IMR-90 (cell line): ENCODE measurements at regions not wholly inside any gene's neighbourhood (a gene's known extent, or its start where the extent isn't known, plus 50 kb on each side); places are given as distances from the start of the nearest gene placed in this dataset.

Experiments
- ATAC-seq: fragments of 200-7000 bp; cut with Tn5 transposase; 2 replicates; pipeline ENCODE4 v1.9.1; 2020; ENCODE audit warnings: low read depth, mild to moderate bottlenecking, moderate library complexity
- BruUV-seq: library from RNA; stranded (reverse); fragments of 400-500 nt; replicated peaks from 2 replicates; lab custom pipeline; 2021; lab: Mats Ljungman, UMichigan
- CTCF ChIA-PET: fragments of 300-600 bp; formaldehyde crosslinking; extraction: SDS; loops from one replicate; lab custom pipeline; 2021; ENCODE audit warnings: antibody characterized with exemption; lab: Yijun Ruan, JAX
- POLR2A ChIA-PET: fragments of 300-600 bp; sonication (Branson Sonifier 250); formaldehyde crosslinking; loops from one replicate; lab custom pipeline; 2022; ENCODE audit warnings: antibody characterized with exemption; ENCODE audit not compliant: unreplicated experiment; lab: Charles Lee
- DNase-seq: peaks from one replicate; pipeline ENCODE4 v3.0.0; 2013
- H2AFZ ChIP-seq: replicated peaks from 2 replicates; pipeline ENCODE3; 2013; ENCODE audit warnings: low read length, mild to moderate bottlenecking; ENCODE audit not compliant: poor library complexity
- H2AK5ac ChIP-seq: 2 replicates; pipeline ENCODE4 v1.6.1; 2013; ENCODE audit warnings: low read depth, low read length, inconsistent platforms
- H2AK9ac ChIP-seq: replicated peaks from 2 replicates; pipeline ENCODE3; 2013; ENCODE audit warnings: mild to moderate bottlenecking, low read depth, low read length, moderate library complexity; ENCODE audit not compliant: poor library complexity
- H2BK120ac ChIP-seq: 2 replicates; pipeline ENCODE4 v1.6.1; 2013; ENCODE audit warnings: low read depth, low read length, inconsistent platforms
- H2BK15ac ChIP-seq: 3 replicates; pipeline ENCODE4 v1.6.1; 2013; ENCODE audit warnings: low read depth, low read length, inconsistent platforms
- H2BK20ac ChIP-seq: 2 replicates; pipeline ENCODE4 v1.6.1; 2013; ENCODE audit warnings: low read depth, mild to moderate bottlenecking, inconsistent platforms, low read length, moderate library complexity
- H2BK5ac ChIP-seq: 2 replicates; pipeline ENCODE4 v1.6.1; 2013; ENCODE audit warnings: mild to moderate bottlenecking, low read depth, low read length, inconsistent platforms; ENCODE audit not compliant: poor library complexity, severe bottlenecking
- H3K14ac ChIP-seq: replicated peaks from 2 replicates; pipeline ENCODE4 v1.6.1; 2013; ENCODE audit warnings: low read depth, low read length, inconsistent platforms
- H3K18ac ChIP-seq: 2 replicates; pipeline ENCODE4 v1.6.1; 2013; ENCODE audit warnings: low read depth, low read length, control low read depth
- H3K23ac ChIP-seq: 2 replicates; pipeline ENCODE4 v1.6.1; 2013; ENCODE audit warnings: low read depth, low read length, inconsistent platforms
- H3K27ac ChIP-seq: 2 replicates; pipeline ENCODE4 v1.5.1; 2013; ENCODE audit warnings: mild to moderate bottlenecking, control low read depth, low read length; ENCODE audit not compliant: insufficient read depth
- H3K27me3 ChIP-seq: 2 replicates; pipeline ENCODE4 v1.6.1; 2013; ENCODE audit warnings: low read length; ENCODE audit not compliant: control insufficient read depth, insufficient read depth
- H3K36me3 ChIP-seq: 2 replicates; pipeline ENCODE4 v1.6.1; 2013; ENCODE audit warnings: low read length, mixed read lengths; ENCODE audit not compliant: control insufficient read depth, insufficient read depth
- H3K4ac ChIP-seq: 2 replicates; pipeline ENCODE4 v1.6.1; 2013; ENCODE audit warnings: low read depth, low read length, inconsistent platforms
- H3K4me1 ChIP-seq: 2 replicates; pipeline ENCODE4 v1.6.1; 2013; ENCODE audit warnings: low read length, mixed read lengths; ENCODE audit not compliant: control insufficient read depth, insufficient read depth
- H3K4me2 ChIP-seq: 2 replicates; pipeline ENCODE4 v1.6.1; 2013; ENCODE audit warnings: low read depth, mild to moderate bottlenecking, control low read depth, low read length, moderate library complexity
- H3K4me3 ChIP-seq: 2 replicates; pipeline ENCODE4 v1.5.1; 2013; ENCODE audit warnings: low read depth, mild to moderate bottlenecking, control low read depth, low read length, moderate library complexity; ENCODE audit not compliant: insufficient read depth
- H3K56ac ChIP-seq: 2 replicates; pipeline ENCODE4 v1.6.1; 2013; ENCODE audit warnings: low read length, inconsistent platforms; ENCODE audit not compliant: insufficient read depth; ENCODE audit errors: extremely low read depth
- H3K79me1 ChIP-seq, 2 experiments: 2 replicates each; pipeline ENCODE4 v1.6.1; 2013; ENCODE audit warnings: low read length in 2 of 2, inconsistent platforms in 1 of 2, low read depth in 1 of 2
- H3K9ac ChIP-seq: 2 replicates; pipeline ENCODE4 v1.6.1; 2013; ENCODE audit warnings: low read depth, low read length, control low read depth
- H3K9me1 ChIP-seq: 2 replicates; pipeline ENCODE4 v1.6.1; 2013; ENCODE audit warnings: low read length, inconsistent platforms; ENCODE audit not compliant: insufficient read depth
- H3K9me3 ChIP-seq: 2 replicates; pipeline ENCODE4 v1.6.1; 2013; ENCODE audit warnings: low read length; ENCODE audit not compliant: control insufficient read depth, insufficient read depth
- H4K20me1 ChIP-seq: 2 replicates; pipeline ENCODE4 v1.6.1; 2013; ENCODE audit warnings: low read length, inconsistent platforms; ENCODE audit not compliant: insufficient read depth
- H4K5ac ChIP-seq: 2 replicates; pipeline ENCODE4 v1.6.1; 2013; ENCODE audit warnings: mild to moderate bottlenecking, low read depth, low read length, control low read depth
- H4K8ac ChIP-seq, 2 experiments: 2 replicates each; pipeline ENCODE4 v1.6.1; 2013; ENCODE audit warnings: low read depth in 2 of 2, low read length in 2 of 2, control low read depth in 1 of 2, inconsistent platforms in 1 of 2
- H4K91ac ChIP-seq: 2 replicates; pipeline ENCODE4 v1.6.1; 2013; ENCODE audit warnings: low read depth, low read length, inconsistent platforms; ENCODE audit not compliant: insufficient read depth
- BHLHE40 ChIP-seq: fragments of 150-350 bp; IDR thresholded peaks from 2 replicates; pipeline ENCODE4 v1.6.1; 2016; ENCODE audit warnings: mild to moderate bottlenecking, low read depth, low read length
- CEBPB ChIP-seq: IDR thresholded peaks from 2 replicates; pipeline ENCODE4 v1.6.1; 2012; ENCODE audit warnings: low read depth, low read length, improper control_type of control experiment
- CHD1 ChIP-seq: IDR thresholded peaks from 2 replicates; pipeline ENCODE4 v1.6.1; 2012; ENCODE audit warnings: low read depth, low read length, improper control_type of control experiment
- CTCF ChIP-seq: conservative IDR thresholded peaks from 2 replicates; pipeline ENCODE4 v1.5.1; 2012; ENCODE audit warnings: mild to moderate bottlenecking, low read depth, low read length, improper control_type of control experiment
- ELK1 ChIP-seq: fragments of 150-350 bp; IDR thresholded peaks from 2 replicates; pipeline ENCODE4 v1.6.1; 2016; ENCODE audit warnings: low read depth, mild to moderate bottlenecking, low read length, moderate library complexity, borderline replicate concordance
- FOS ChIP-seq: fragments of 150-350 bp; IDR thresholded peaks from 2 replicates; pipeline ENCODE4 v1.6.1; 2016; ENCODE audit warnings: low read depth, low read length
- MAFK ChIP-seq: IDR thresholded peaks from 2 replicates; pipeline ENCODE4 v1.6.1; 2012; ENCODE audit warnings: low read depth, low read length, improper control_type of control experiment
- MAZ ChIP-seq: IDR thresholded peaks from 2 replicates; pipeline ENCODE4 v1.6.1; 2012; ENCODE audit warnings: low read depth, mild to moderate bottlenecking, low read length, improper control_type of control experiment, moderate library complexity, borderline replicate concordance
- MXI1 ChIP-seq: IDR thresholded peaks from 2 replicates; pipeline ENCODE4 v1.6.1; 2012; ENCODE audit warnings: low read depth, mild to moderate bottlenecking, low read length, moderate library complexity, borderline replicate concordance
- NFE2L2 ChIP-seq: fragments of 150-350 bp; IDR thresholded peaks from 2 replicates; pipeline ENCODE4 v1.6.1; 2016; ENCODE audit warnings: low read depth, mild to moderate bottlenecking, low read length
- POLR2A ChIP-seq: IDR thresholded peaks from 2 replicates; pipeline ENCODE4 v1.6.1; 2012; ENCODE audit warnings: mild to moderate bottlenecking, low read depth, low read length
- RAD21 ChIP-seq: IDR thresholded peaks from 2 replicates; pipeline ENCODE4 v1.6.1; 2012; ENCODE audit warnings: low read length, improper control_type of control experiment
- RCOR1 ChIP-seq: IDR thresholded peaks from 2 replicates; pipeline ENCODE4 v1.6.1; 2012; ENCODE audit warnings: mild to moderate bottlenecking, low read length, improper control_type of control experiment; ENCODE audit not compliant: insufficient replicate concordance
- RFX5 ChIP-seq: IDR thresholded peaks from 2 replicates; pipeline ENCODE4 v1.8.0; 2012; ENCODE audit warnings: low read depth, mild to moderate bottlenecking, low read length, moderate library complexity
- SMC3 ChIP-seq: fragments of 150-350 bp; IDR thresholded peaks from 2 replicates; pipeline ENCODE4 v1.6.1; 2016; ENCODE audit warnings: low read depth, mild to moderate bottlenecking, antibody characterized with exemption, low read length, moderate library complexity
- WGBS, 2 experiments: methylation state at CpG; one replicate each; pipeline versions ENCODE4 v1.1.5 to v1.1.7; 2013; ENCODE audit warnings: missing lambda C conversion rate in 2 of 2; ENCODE audit not compliant: insufficient read length in 1 of 2; ENCODE audit errors: extremely low coverage in 2 of 2; 5-methylcytosine and 5-hydroxymethylcytosine counted together
- dilution Hi-C: fragments of 300-500 bp; cut with HindIII; formaldehyde crosslinking; loops from one replicate; pipeline ENCODE4 v1.14.3; 2018; ENCODE audit warnings: low sequenced_read_pairs; ENCODE audit not compliant: unreplicated experiment
- in situ Hi-C: fragments of 300-500 bp; cut with MboI; formaldehyde crosslinking; loops from 3 replicates; pipeline ENCODE4 v1.14.3; 2019; ENCODE audit warnings: low sequenced_read_pairs, inconsistent platforms, mixed read lengths
- intact Hi-C: fragments of 100-400 bp; cut with micrococcal nuclease; formaldehyde crosslinking; loops from 2 replicates; pipeline ENCODE4 v1.10.0; 2022
- TF ChIP-seq, protein P1 (sequence below): fragments of 150-350 bp; IDR thresholded peaks from 2 replicates; pipeline ENCODE4 v1.6.1; 2017; ENCODE audit warnings: mild to moderate bottlenecking, antibody characterized with exemption, low read length, low read depth

- ChIA-PET POLR2A (no interaction called here), CTCF (no interaction called here)
- Histone ChIP-seq H4K8ac (no peak overlapping the region), H2BK20ac (no peak overlapping the region), H4K20me1 (no peaks in the 10 kb centered on the region), H3K27me3 (peaks cover 43% of the 10 kb centered on the region), H3K36me3 (no peaks in the 10 kb centered on the region), H2AFZ (no peak overlapping the region), H3K23ac (no peak overlapping the region), H4K91ac (no peak overlapping the region), H3K27ac (no peak overlapping the region), H3K9me3 (no peaks in the 10 kb centered on the region), H3K4me2 (no peak overlapping the region), H3K56ac (no peak overlapping the region), H2BK120ac (no peak overlapping the region), H3K18ac (no peak overlapping the region), H3K4me3 (no peak overlapping the region), H4K5ac (no peak overlapping the region), H3K9me1 (no peaks in the 10 kb centered on the region), H2BK15ac (no peak overlapping the region), H3K4ac (no peak overlapping the region), H2AK9ac (no peak overlapping the region), H3K79me1 (no peaks in the 10 kb centered on the region), H2AK5ac (no peak overlapping the region), H2BK5ac (no peak overlapping the region), H3K4me1 (no peaks in the 10 kb centered on the region), H3K14ac (no peak overlapping the region), H3K9ac (no peak overlapping the region)
- no TSS peak for BruUV-seq
- dilution Hi-C loops, result no loop called here
- no peak for TF ChIP-seq NFE2L2
- no peak for TF ChIP-seq BHLHE40
- TF ChIP-seq, protein P1, sequence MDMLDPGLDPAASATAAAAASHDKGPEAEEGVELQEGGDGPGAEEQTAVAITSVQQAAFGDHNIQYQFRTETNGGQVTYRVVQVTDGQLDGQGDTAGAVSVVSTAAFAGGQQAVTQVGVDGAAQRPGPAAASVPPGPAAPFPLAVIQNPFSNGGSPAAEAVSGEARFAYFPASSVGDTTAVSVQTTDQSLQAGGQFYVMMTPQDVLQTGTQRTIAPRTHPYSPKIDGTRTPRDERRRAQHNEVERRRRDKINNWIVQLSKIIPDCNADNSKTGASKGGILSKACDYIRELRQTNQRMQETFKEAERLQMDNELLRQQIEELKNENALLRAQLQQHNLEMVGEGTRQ, result no peak
- TF ChIP-seq CEBPB, result no peak
- TF ChIP-seq MXI1, result no peak
- TF ChIP-seq POLR2A, result no peak
- no peak for TF ChIP-seq ELK1
- TF ChIP-seq SMC3, result no peak
- TF ChIP-seq FOS, result no peak
- TF ChIP-seq CTCF, result no peak
- TF ChIP-seq CHD1, result no peak
- no peak for TF ChIP-seq MAZ
- no peak for TF ChIP-seq RAD21
- TF ChIP-seq MAFK, result no peak
- no peak for TF ChIP-seq RCOR1
- TF ChIP-seq RFX5, result no peak
- intact Hi-C loops, result no loop called here
- in situ Hi-C loops, result no loop called here
- no peak for DNase-seq
- WGBS, 2 experiments, result 50% methylated on average over 1 of the region's 8 CpGs; no CpG with 5 or more reads in 1 of the 2 experiments
- ATAC-seq, result no peak
Measured at GRCh38 chr17:79223953-79224352, 149.3 kb downstream of the ENGASE start.
